Breast epithelium (tissue), 4 donors: ENCODE measurements at regions not wholly inside any gene's neighbourhood (a gene's known extent, or its start where the extent isn't known, plus 50 kb on each side); places are given as distances from the start of the nearest gene placed in this dataset.

Source experiments
- DNase-seq, 2 donors: peaks; one replicate each; pipeline ENCODE4 v3.0.0-alpha.2; 2019; ENCODE audit warnings: low spot score in 2 of 2
- H3K27ac ChIP-seq, 2 donors: fragments of 200-600 bp; sonication (generic) in 1 of 2; one replicate each; pipeline ENCODE4 v1.5.1; 2016 to 2019; ENCODE audit warnings: mild to moderate bottlenecking in 1 of 2
- H3K27me3 ChIP-seq, 2 donors: fragments of 200-600 bp; sonication (generic) in 1 of 2; one replicate each; pipeline versions ENCODE4 v1.5.1 to v1.6.0; 2017 to 2019; ENCODE audit warnings: control low read depth in 1 of 2, mild to moderate bottlenecking in 1 of 2
- H3K36me3 ChIP-seq: fragments of 200-600 bp; one replicate; pipeline ENCODE4 v1.5.1; 2019
- H3K4me1 ChIP-seq, 2 donors: fragments of 200-600 bp; sonication (generic); one replicate each; pipeline ENCODE4 v1.5.1; 2016 to 2019; ENCODE audit warnings: control low read depth in 1 of 2
- H3K4me3 ChIP-seq, 3 donors: fragments of 200-600 bp; sonication (generic); 1 replicate in 2 of 3; 2 replicates in 1 of 3; pipeline ENCODE4 v1.5.1; 2016 to 2019; ENCODE audit warnings: mild to moderate bottlenecking in 3 of 3, moderate library complexity in 2 of 3
- H3K9me3 ChIP-seq, 2 donors: fragments of 200-600 bp; sonication (generic) in 1 of 2; one replicate each; pipeline ENCODE4 v1.5.1; 2016 to 2019; ENCODE audit warnings: control low read depth in 1 of 2
- POLR2A ChIP-seq: fragments of 450-650 bp; IDR thresholded peaks from one replicate; pipeline ENCODE4 v1.6.1; 2016; ENCODE audit warnings: antibody characterized with exemption, mild to moderate bottlenecking, moderate library complexity
- POLR2AphosphoS5 ChIP-seq, 3 donors: sonication (generic); formaldehyde crosslinking; IDR thresholded peaks; one replicate each; pipeline ENCODE4 v1.6.1; 2017; ENCODE audit warnings: antibody characterized with exemption in 3 of 3
- intact Hi-C: fragments of 100-400 bp; cut with DNase I; formaldehyde crosslinking; loops from one replicate; pipeline ENCODE4 v1.15.1; 2023; ENCODE audit warnings: low total_unique reads
- TF ChIP-seq, protein P1 (sequence below), 3 donors: fragments of 450-650 bp; IDR thresholded peaks; one replicate each; pipeline ENCODE4 v1.5.1; 2016 to 2017; ENCODE audit warnings: antibody characterized with exemption in 3 of 3, mild to moderate bottlenecking in 3 of 3, moderate library complexity in 3 of 3

DNA sequence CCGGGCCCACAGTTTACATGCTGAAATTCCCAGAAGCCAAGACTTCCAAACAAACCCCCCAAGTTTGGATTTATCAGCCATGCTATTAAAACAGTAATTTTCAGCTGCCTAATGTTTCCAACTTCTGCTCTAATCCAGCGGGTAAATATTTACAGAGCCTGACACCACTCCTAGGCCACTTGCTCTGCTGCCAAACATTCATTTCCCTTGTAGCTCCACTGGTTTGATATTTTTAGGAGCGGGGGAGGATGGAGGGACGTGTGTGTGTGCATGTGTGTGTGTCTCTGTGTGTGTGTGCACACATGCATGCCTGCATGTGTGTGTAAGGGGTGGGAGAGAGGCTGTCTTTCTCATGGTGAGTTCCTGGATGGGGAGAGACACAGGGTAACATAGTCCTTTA, 115.7 kb upstream of the PJA1 start:
- H3K36me3 ChIP-seq, result no peaks in the 10 kb centered on the region
- no peak overlapping the region for H3K4me3 ChIP-seq
- peaks cover 0 to 90% of the 10 kb centered on the region in 2 donors for H3K27me3 ChIP-seq
- TF ChIP-seq POLR2AphosphoS5 (IDR thresholded peaks at IDR 0.05) (no peak), POLR2A (no peak)
- TF ChIP-seq, protein P1, sequence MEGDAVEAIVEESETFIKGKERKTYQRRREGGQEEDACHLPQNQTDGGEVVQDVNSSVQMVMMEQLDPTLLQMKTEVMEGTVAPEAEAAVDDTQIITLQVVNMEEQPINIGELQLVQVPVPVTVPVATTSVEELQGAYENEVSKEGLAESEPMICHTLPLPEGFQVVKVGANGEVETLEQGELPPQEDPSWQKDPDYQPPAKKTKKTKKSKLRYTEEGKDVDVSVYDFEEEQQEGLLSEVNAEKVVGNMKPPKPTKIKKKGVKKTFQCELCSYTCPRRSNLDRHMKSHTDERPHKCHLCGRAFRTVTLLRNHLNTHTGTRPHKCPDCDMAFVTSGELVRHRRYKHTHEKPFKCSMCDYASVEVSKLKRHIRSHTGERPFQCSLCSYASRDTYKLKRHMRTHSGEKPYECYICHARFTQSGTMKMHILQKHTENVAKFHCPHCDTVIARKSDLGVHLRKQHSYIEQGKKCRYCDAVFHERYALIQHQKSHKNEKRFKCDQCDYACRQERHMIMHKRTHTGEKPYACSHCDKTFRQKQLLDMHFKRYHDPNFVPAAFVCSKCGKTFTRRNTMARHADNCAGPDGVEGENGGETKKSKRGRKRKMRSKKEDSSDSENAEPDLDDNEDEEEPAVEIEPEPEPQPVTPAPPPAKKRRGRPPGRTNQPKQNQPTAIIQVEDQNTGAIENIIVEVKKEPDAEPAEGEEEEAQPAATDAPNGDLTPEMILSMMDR (IDR thresholded peaks at IDR 0.05), result no peak
- intact Hi-C loops, result no loop called here
- H3K27ac ChIP-seq, result no peak overlapping the region
- DNase-seq, result no peak
- no peaks in the 10 kb centered on the region for H3K9me3 ChIP-seq
- H3K4me1 ChIP-seq, result no peaks in the 10 kb centered on the region

DNA sequence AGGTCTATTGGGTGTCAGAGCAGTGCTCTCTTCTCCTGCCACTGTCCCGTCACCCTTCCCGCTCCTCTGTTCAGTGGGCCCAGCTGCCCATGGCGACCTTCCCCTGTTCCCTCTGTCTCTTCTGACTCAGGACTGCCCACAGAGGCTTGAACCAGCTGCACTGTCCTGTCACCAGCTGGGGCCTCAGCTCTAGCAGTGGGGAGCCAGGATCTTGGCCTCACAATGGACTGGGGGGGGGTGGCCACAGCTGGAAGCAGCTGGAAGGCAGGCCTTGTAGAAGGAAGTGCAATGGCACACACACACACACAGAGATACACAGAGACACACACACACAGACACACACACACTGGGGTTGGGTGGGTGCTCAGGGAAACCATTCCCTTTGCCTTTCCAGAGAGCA, 114.0 kb upstream of the PJA1 start:
- intact Hi-C loops, result no loop called here
- no peak overlapping the region for H3K4me3 ChIP-seq
- no peak for DNase-seq
- H3K27me3 ChIP-seq, result peaks cover 0 to 88% of the 10 kb centered on the region in 2 donors
- no peaks in the 10 kb centered on the region for H3K9me3 ChIP-seq
- no peak overlapping the region for H3K27ac ChIP-seq
- no peaks in the 10 kb centered on the region for H3K36me3 ChIP-seq
- TF ChIP-seq POLR2A, result no peak
- no peak for TF ChIP-seq POLR2AphosphoS5 (IDR thresholded peaks at IDR 0.05)
- H3K4me1 ChIP-seq, result no peaks in the 10 kb centered on the region

DNA sequence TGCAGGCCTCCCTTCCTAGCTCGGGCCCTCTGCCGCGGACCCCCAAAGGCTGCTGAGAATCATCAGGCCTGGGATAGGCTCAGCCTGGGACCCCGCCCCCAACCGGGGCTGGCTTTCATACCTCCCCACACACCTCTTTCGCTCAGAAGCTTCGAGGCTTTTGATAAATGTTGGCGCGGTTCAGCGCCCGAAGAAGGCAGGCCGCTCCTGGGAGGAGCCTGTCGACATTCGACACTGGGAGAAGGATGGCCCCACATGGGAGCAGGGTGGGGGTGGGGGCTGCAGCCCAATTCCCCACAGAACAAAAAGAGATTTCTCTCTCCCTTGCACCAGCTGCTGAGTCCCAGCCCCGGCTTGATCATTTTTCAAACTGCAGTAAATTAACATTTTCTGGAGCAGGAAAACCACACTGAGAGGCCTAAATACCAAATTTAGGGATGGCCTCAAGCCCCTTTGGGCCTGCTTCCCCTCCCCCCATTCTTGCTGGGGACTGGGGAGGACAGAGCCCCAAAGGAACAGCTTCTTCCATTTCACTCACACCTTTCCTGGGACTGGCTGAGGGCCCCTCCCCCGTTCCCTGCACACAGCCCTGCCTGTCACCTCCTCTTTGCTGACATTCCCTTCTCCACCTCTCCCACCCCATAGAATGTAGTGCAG, 112.9 kb upstream of the PJA1 start:
- H3K36me3 ChIP-seq, result no peaks in the 10 kb centered on the region

DNA sequence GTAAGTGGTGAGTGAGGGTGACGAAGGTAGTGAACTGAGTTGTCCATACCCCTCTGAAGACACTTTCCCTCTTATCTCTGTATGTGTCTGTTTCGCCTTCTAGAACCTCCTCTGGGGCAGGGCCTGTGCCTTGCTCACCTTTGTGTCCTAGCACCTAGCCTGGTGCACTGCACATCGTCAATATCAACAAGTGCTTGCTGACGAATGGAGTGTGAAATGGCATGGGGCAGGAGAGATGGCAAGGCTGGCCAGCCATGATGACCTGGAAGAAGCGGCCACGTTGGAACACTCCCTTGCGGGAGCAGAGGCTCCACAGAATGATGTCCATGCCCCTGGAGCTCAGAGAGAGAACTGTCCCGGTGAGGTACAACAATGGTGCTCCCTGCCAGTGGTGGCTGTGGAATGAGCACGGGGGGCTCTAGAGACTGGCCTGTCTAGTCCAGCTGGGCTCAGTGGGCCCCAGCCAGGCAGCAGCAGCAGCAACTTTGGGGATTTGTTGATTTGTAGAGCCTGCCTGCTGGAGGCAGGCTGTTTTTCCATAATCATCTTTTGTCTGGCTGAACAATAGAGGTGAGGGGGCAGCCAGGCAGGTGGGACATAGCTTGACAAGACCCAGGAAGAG, 112.2 kb upstream of the PJA1 start:
- H3K4me3 ChIP-seq, result no peak overlapping the region
- H3K27me3 ChIP-seq, result peaks cover 0 to 85% of the 10 kb centered on the region in 2 donors
- TF ChIP-seq, protein P1 (IDR thresholded peaks at IDR 0.05), result no peak
- no peak for TF ChIP-seq POLR2AphosphoS5 (IDR thresholded peaks at IDR 0.05)
- no peak for TF ChIP-seq POLR2A
- no peak overlapping the region for H3K27ac ChIP-seq
- intact Hi-C loops, result no loop called here
- no peaks in the 10 kb centered on the region for H3K9me3 ChIP-seq
- H3K36me3 ChIP-seq, result no peaks in the 10 kb centered on the region
- DNase-seq, result no peak
- no peaks in the 10 kb centered on the region for H3K4me1 ChIP-seq

More for the DNA sequence above, 112.9 kb upstream of the PJA1 start:
- H3K27ac ChIP-seq, result no peak overlapping the region
- DNase-seq, result no peak
- TF ChIP-seq POLR2AphosphoS5 (IDR thresholded peaks at IDR 0.05), result no peak
- TF ChIP-seq, protein P1 (IDR thresholded peaks at IDR 0.05), result no peak
- intact Hi-C loops, result no loop called here
- H3K9me3 ChIP-seq, result no peaks in the 10 kb centered on the region
- no peaks in the 10 kb centered on the region for H3K4me1 ChIP-seq
- H3K27me3 ChIP-seq, result peaks cover 0 to 85% of the 10 kb centered on the region in 2 donors
- no peak overlapping the region for H3K4me3 ChIP-seq

- no peak overlapping the region for H3K27ac ChIP-seq
- no peaks in the 10 kb centered on the region for H3K4me1 ChIP-seq
- no peak for DNase-seq
- no peaks in the 10 kb centered on the region for H3K9me3 ChIP-seq
- intact Hi-C loops, result no loop called here
- H3K36me3 ChIP-seq, result no peaks in the 10 kb centered on the region
- H3K4me3 ChIP-seq, result no peak overlapping the region
- peaks cover 0 to 40% of the 10 kb centered on the region in 2 donors for H3K27me3 ChIP-seq
- no peak for TF ChIP-seq POLR2AphosphoS5 (IDR thresholded peaks at IDR 0.05)
Observed at GRCh38 chrX:69268611-69269010, 103.4 kb upstream of the PJA1 start.

DNA sequence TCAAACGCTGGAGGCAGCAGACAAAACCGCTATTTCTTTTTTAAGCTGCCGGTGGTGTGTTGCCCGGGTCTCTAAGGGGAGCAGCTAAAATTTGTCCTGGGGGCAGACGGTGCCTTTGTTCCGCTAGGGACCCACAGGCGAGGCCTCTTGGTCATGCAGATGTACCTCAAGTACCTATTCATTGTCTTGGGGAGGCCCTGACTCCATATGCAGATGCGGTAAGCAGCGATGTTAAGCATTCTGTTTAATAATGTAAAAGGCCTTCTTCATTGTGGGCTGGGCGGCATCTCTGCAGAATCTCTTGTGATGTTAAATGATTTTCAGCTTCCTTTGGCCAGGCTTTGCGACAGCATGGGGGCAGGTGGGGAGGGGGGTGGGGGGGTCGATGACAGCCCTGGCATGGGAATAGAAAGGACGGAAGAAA, 98.9 kb upstream of the PJA1 start:
- H3K9me3 ChIP-seq, result no peaks in the 10 kb centered on the region
- TF ChIP-seq, protein P1 (IDR thresholded peaks at IDR 0.05), result no peak
- no peak for TF ChIP-seq POLR2AphosphoS5 (IDR thresholded peaks at IDR 0.05)
- no peak for TF ChIP-seq POLR2A
- intact Hi-C loops, result loop anchor here (5.0 kb wide), 1 partner anchor 763 kb away; no protein-coding TSS in a partner anchor
- no peak overlapping the region for H3K4me3 ChIP-seq
- H3K4me1 ChIP-seq, result no peaks in the 10 kb centered on the region
- no peak for DNase-seq
- no peaks in the 10 kb centered on the region for H3K36me3 ChIP-seq
- peaks cover 0 to 50% of the 10 kb centered on the region in 2 donors for H3K27me3 ChIP-seq
- H3K27ac ChIP-seq, result no peak overlapping the region
